ENCODE measurements at regions not wholly inside any gene's neighbourhood (a gene's known extent, or its start where the extent isn't known, plus 50 kb on each side); places are given as distances from the start of the nearest gene placed in this dataset.

DNA sequence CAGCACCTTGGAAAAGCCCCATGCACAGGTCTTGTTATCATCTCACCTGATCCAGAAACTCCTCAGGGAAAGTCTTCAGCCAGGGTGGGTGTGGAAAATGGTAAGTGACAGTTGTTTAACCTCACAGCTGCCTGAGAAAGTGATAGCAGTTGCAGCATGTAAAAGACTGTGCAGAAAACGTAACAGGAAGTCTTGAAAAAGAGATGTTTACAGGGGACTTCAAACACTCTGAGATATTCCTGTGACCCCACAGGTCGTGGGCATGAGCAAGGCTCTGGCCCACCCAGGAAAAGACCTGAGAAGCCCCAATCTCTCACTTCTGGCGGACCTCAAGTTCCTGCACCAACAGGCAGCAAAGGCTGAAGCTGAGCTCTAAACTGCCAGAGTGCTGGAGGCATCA, 826.9 kb downstream of the UQCRFS1 start:
- DNase-seq (ENCODE audit: extremely low read depth, low read depth), result no peak
- TF ChIP-seq, protein P1, sequence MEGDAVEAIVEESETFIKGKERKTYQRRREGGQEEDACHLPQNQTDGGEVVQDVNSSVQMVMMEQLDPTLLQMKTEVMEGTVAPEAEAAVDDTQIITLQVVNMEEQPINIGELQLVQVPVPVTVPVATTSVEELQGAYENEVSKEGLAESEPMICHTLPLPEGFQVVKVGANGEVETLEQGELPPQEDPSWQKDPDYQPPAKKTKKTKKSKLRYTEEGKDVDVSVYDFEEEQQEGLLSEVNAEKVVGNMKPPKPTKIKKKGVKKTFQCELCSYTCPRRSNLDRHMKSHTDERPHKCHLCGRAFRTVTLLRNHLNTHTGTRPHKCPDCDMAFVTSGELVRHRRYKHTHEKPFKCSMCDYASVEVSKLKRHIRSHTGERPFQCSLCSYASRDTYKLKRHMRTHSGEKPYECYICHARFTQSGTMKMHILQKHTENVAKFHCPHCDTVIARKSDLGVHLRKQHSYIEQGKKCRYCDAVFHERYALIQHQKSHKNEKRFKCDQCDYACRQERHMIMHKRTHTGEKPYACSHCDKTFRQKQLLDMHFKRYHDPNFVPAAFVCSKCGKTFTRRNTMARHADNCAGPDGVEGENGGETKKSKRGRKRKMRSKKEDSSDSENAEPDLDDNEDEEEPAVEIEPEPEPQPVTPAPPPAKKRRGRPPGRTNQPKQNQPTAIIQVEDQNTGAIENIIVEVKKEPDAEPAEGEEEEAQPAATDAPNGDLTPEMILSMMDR (IDR thresholded peaks at IDR 0.05; ENCODE audit: low read depth, low read length), result no peak

DNA sequence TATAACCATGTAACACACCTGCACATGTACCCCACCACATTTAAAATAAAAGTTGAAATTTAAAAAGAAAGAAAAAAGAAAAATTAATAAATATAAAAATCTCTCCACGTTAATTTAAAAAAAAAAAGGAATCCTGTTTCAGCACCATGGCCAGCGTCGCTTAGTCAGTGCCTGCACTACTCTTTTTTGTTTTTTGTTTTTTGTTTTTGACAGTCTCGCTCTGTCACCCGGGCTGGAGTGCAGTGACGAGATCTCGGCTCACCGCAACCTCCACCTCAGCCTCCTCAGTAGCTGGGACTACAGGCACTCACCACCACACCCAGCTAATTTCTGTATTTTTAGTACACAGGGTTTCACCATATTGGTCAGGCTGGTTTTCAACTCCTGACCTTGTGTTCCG, 835.9 kb downstream of the UQCRFS1 start:
- DNase-seq (ENCODE audit: extremely low read depth, low read depth), result no peak
- TF ChIP-seq, protein P1 (IDR thresholded peaks at IDR 0.05; ENCODE audit: low read depth, low read length), result no peak

DNA sequence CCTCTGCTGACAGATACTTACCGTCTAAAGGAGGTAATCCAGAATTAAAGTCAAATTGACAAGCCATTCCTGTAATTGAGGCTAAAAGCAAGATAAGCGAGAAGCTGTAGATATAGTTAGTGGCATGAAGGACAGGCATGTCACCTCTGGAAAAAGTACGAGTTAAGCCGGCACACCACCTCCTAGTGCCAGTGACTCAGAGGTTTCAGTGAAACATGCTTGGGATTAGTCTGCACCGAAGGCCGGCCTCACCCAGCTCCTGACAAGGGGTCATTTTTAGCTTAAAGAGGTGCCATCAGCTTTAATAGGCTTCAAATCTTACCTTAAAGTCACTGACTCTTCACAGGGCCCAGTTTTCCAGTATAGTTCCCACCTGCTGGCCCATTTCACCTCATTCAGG, 838.0 kb downstream of the UQCRFS1 start:
- DNase-seq (ENCODE audit: extremely low read depth, low read depth), result no peak
- TF ChIP-seq, protein P1 (IDR thresholded peaks at IDR 0.05; ENCODE audit: low read depth, low read length), result no peak

DNA sequence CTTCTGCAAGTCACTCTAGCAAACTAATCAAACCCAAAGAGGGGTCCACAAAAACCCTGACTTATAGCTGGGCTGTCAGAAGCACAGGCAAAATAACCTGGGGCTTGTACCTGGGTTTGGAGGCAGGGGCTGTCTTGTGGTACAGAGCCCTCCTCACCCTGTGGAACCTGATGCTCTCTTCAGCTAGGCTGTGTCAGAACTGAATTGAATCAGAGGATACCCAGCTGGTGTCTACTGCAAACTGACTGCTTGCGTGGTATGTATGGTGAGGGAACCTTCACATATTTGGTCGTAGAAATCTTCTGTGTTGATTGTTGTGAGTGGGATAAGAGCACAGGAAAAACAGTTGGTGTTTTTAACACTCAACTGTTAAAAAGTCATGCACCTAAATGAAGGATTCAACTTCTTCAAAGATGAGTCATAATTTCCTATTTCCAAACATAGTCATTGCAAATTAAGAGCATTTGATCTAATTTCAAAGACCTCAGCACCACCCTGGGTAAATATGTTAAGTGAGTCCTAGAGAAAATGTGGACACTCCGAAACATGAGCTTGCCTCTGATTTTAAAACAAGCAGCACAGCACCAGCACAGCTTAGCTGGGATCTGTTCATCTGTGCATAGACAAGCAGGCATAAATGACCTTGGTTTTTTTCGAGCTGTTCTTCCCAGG, 840.2 kb downstream of the UQCRFS1 start:
- DNase-seq (ENCODE audit: extremely low read depth, low read depth), result no peak

DNA sequence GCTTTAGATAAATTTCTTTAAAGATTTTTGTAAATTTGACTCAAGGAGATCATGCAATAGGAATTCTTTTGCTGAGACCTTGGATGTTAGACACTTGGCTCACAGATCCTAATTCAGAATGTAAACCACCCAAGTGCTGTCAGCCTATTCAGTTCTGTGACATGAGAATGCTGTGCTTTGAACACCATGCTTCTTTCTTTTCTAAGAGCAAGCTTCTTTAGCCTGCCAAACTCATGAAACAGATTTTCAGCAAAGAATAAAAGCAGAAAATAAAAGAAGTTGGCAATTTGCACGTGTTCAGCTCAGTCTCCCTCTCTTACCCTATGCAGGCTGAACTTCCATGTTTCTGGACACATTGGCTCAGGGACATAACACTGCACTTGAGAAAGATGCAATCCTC, 845.8 kb downstream of the UQCRFS1 start:
- no peak for DNase-seq (ENCODE audit: extremely low read depth, low read depth)

More for the DNA sequence above, 840.2 kb downstream of the UQCRFS1 start:
- TF ChIP-seq, protein P1 (IDR thresholded peaks at IDR 0.05; ENCODE audit: low read depth, low read length), result no peak

DNA sequence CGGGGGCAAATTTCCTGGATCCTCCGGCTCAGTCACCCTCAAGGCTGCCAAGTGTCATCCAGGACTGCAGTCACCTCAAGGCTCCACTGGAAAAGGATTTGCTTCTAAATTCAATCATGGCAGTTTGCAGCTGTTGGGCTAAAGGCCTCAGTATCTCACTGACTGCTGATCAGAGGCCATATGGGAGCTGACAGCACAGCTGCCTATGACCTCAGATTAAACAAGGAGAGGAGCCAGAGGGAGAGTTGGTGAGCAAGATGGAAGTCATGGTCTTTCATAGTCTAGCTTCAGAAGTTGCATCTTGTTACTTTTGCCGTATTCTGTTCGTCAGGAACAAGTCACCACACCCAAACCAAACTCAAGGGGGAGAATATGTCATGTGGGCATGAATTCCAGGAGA, 849.7 kb downstream of the UQCRFS1 start:
- TF ChIP-seq, protein P1 (IDR thresholded peaks at IDR 0.05; ENCODE audit: low read depth, low read length), result no peak
- no peak for DNase-seq (ENCODE audit: extremely low read depth, low read depth)

More for the DNA sequence above, 845.8 kb downstream of the UQCRFS1 start:
- TF ChIP-seq, protein P1 (IDR thresholded peaks at IDR 0.05; ENCODE audit: low read depth, low read length), result no peak

DNA sequence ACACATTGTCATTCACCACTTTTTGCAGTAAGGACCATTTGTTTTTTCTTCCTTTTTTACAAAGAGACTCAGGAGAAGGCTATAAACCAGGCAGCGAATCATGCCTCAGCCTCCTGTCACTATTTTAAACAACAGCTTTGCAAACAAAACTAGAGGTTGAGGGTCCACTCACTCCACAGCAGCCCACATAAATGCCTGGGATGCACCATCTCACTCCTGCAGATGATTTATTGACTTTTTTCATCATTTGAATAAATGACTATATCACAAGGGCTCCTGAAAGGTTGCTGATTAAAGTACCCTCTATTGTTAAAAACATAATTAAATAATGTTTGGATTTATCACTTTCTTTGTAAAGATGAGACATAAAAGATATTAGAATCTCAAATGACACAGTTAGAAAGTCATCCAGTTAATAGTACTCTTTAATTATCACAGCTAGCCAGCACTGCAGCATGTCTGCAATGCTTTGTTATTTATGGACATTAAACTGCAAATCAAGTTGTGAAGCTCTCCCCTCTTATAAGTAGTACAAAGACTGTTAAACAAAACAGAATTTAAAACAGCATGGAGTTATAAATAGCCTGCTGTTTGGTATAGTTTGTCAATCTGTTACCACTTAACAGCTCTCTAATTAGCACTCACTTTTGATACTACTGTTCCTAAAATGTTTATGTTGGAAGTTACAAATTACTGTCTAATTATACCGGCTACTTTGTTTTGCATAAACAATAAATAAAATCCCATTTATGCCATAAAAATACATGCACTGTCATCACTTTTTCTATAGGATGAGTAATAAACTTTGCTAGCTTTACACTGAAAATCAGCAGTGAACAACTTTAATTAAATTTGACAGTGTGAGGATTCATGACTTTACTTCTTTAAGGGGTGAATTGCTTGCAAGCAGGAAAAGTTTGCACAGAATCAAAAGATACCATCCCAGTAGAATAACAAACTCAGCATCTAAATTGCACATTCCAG, 853.2 kb downstream of the UQCRFS1 start:
- DNase-seq (ENCODE audit: extremely low read depth, low read depth), result no peak
- TF ChIP-seq, protein P1 (IDR thresholded peaks at IDR 0.05; ENCODE audit: low read depth, low read length), result no peak

Measured in AG09319 (cell line).